Lower leg skin (tissue), 4 donors: ENCODE measurements at regions not wholly inside any gene's neighbourhood (a gene's known extent, or its start where the extent isn't known, plus 50 kb on each side); places are given as distances from the start of the nearest gene placed in this dataset.
"Not testable (repeated sequence)": the region's sequence is repeated elsewhere in the genome, so short reads cannot be mapped to it uniquely, and the experiment has no call there.

Source experiments
- DNase-seq, 2 donors: peaks; one replicate each; pipeline ENCODE4 v3.0.0-alpha.2; 2019; ENCODE audit warnings: low spot score in 2 of 2
- H3K4me3 ChIP-seq: fragments of 200-600 bp; sonication (generic); 2 replicates; pipeline ENCODE4 v1.5.1; 2017; ENCODE audit warnings: mild to moderate bottlenecking, low read depth; ENCODE audit not compliant: poor library complexity, severe bottlenecking
- CTCF ChIP-seq, 3 donors: fragments of 450-650 bp; IDR thresholded peaks; one replicate each; pipeline ENCODE4 v1.5.1; 2016; ENCODE audit warnings: antibody characterized with exemption in 3 of 3, mild to moderate bottlenecking in 3 of 3, moderate library complexity in 2 of 3
- POLR2A ChIP-seq, 2 donors: fragments of 450-650 bp; IDR thresholded peaks; one replicate each; pipeline ENCODE4 v1.6.1; 2016 to 2017; ENCODE audit warnings: antibody characterized with exemption in 2 of 2, mild to moderate bottlenecking in 1 of 2, moderate library complexity in 1 of 2
- WGBS, 2 donors: methylation state at CpG; one replicate each; pipeline ENCODE4 v1.1.5; 2018; 5-methylcytosine and 5-hydroxymethylcytosine counted together
- intact Hi-C: fragments of 100-400 bp; cut with DNase I; formaldehyde crosslinking; loops from one replicate; pipeline ENCODE4 v1.15.0; 2023; ENCODE audit warnings: low total_unique reads

- no peak for DNase-seq
- TF ChIP-seq CTCF (IDR thresholded peaks at IDR 0.05) (no peak), POLR2A (IDR thresholded peaks at IDR 0.05) (no peak)
- no peak overlapping the region for H3K4me3 ChIP-seq
- WGBS, 2 donors, result 84 to 86% methylated on average over 4 of the region's 4 CpGs
- intact Hi-C loops, result no loop called here
Measured at GRCh38 chr12:31801872-31802271, 73.1 kb upstream of the AMN1 start.

- no peak overlapping the region for H3K4me3 ChIP-seq
- TF ChIP-seq POLR2A (IDR thresholded peaks at IDR 0.05), result no peak
- no peak for TF ChIP-seq CTCF (IDR thresholded peaks at IDR 0.05)
- intact Hi-C loops, result no loop called here
- DNase-seq, result no peak
- 83 to 84% methylated on average over 13 of the region's 13 CpGs for WGBS, 2 donors
Measured at GRCh38 chr12:31797230-31797872, 68.5 kb upstream of the AMN1 start.

- no peak overlapping the region for H3K4me3 ChIP-seq
- WGBS, 2 donors, result 89 to 92% methylated on average over 11 of the region's 11 CpGs
- TF ChIP-seq CTCF (IDR thresholded peaks at IDR 0.05) (no peak), POLR2A (IDR thresholded peaks at IDR 0.05) (no peak)
- DNase-seq, result no peak
- intact Hi-C loops, result no loop called here
Measured at GRCh38 chr12:31796270-31796951, 67.6 kb upstream of the AMN1 start.

- H3K4me3 ChIP-seq, result no peak overlapping the region
- DNase-seq, result no peak
- intact Hi-C loops, result no loop called here
- TF ChIP-seq CTCF (IDR thresholded peaks at IDR 0.05), result no peak
- no peak for TF ChIP-seq POLR2A (IDR thresholded peaks at IDR 0.05)
- WGBS, 2 donors, result 37 to 54% methylated on average over 5 of the region's 5 CpGs
Measured at GRCh38 chr12:31794745-31795144, 65.9 kb upstream of the AMN1 start.

GRCh38 chr12:31791265-31791664 lies 62.4 kb upstream of the AMN1 start:
- WGBS, 2 donors, result 83 to 88% methylated on average over 3 of the region's 3 CpGs
- intact Hi-C loops, H3K4me3 ChIP-seq, DNase-seq: not testable (repeated sequence)

- intact Hi-C loops, result no loop called here
- 0 to 43% methylated on average over 1 of the region's 1 CpG for WGBS, 2 donors
Measured at GRCh38 chr12:31790759-31791158, 61.9 kb upstream of the AMN1 start.

More at GRCh38 chr12:31790759-31791158, 61.9 kb upstream of the AMN1 start:
- no peak for DNase-seq
- H3K4me3 ChIP-seq, result no peak overlapping the region
- TF ChIP-seq CTCF (IDR thresholded peaks at IDR 0.05), result no peak
- TF ChIP-seq POLR2A (IDR thresholded peaks at IDR 0.05), result no peak
